NCI-H1417 treated with DMSO at 0.1 percent for 48 hours (cell line): ENCODE measurements at regions not wholly inside any gene's neighbourhood (a gene's known extent, or its start where the extent isn't known, plus 50 kb on each side); places are given as distances from the start of the nearest gene placed in this dataset.
"Not testable (repeated sequence)": the region's sequence is repeated elsewhere in the genome, so short reads cannot be mapped to it uniquely, and the experiment has no call there.

ENCODE experiments used
- DNase-seq: peaks from one replicate; lab custom pipeline; 2025; lab: John Stamatoyannopoulos, UW

- no peak for DNase-seq
Observed at GRCh38 chr10:84632866-84633265, 304.5 kb downstream of the CCSER2 start.

GRCh38 chr10:84634636-84635035 lies 306.2 kb downstream of the CCSER2 start:
- DNase-seq = no peak

GRCh38 chr10:84650628-84651027 lies 322.2 kb downstream of the CCSER2 start:
- not testable (repeated sequence) for DNase-seq

GRCh38 chr10:84654671-84655070 lies 326.3 kb downstream of the CCSER2 start:
- no peak for DNase-seq

- no peak for DNase-seq
Observed at GRCh38 chr10:84659027-84659426, 330.6 kb downstream of the CCSER2 start.

GRCh38 chr10:84659497-84660439 lies 331.4 kb downstream of the CCSER2 start:
- DNase-seq = no peak

- DNase-seq = no peak
Observed at GRCh38 chr10:84660450-84661159, 332.2 kb downstream of the CCSER2 start.

GRCh38 chr10:84665211-84665610 lies 336.8 kb downstream of the CCSER2 start:
- no peak for DNase-seq

GRCh38 chr10:84665883-84666463 lies 337.6 kb downstream of the CCSER2 start:
- no peak for DNase-seq

- no peak for DNase-seq
Observed at GRCh38 chr10:84668186-84668763, 339.9 kb downstream of the CCSER2 start.

GRCh38 chr10:84675060-84675459 lies 346.7 kb downstream of the CCSER2 start:
- no peak for DNase-seq

- no peak for DNase-seq
Observed at GRCh38 chr10:84676536-84676935, 348.1 kb downstream of the CCSER2 start.

- no peak for DNase-seq
Observed at GRCh38 chr10:84681781-84682180, 353.4 kb downstream of the CCSER2 start.

GRCh38 chr10:84683550-84683949 lies 355.2 kb downstream of the CCSER2 start:
- DNase-seq = no peak

- no peak for DNase-seq
Observed at GRCh38 chr10:84683980-84684740, 355.8 kb downstream of the CCSER2 start.

- no peak for DNase-seq
Observed at GRCh38 chr10:84685047-84685660, 356.8 kb downstream of the CCSER2 start.

GRCh38 chr10:84693006-84693405 lies 364.6 kb downstream of the CCSER2 start:
- DNase-seq = no peak

- DNase-seq = no peak
Observed at GRCh38 chr10:84695902-84696301, 367.5 kb downstream of the CCSER2 start.

GRCh38 chr10:84696610-84697009 lies 368.2 kb downstream of the CCSER2 start:
- DNase-seq = no peak

- DNase-seq = no peak
Observed at GRCh38 chr10:84698989-84699388, 370.6 kb downstream of the CCSER2 start.

- DNase-seq = no peak
Observed at GRCh38 chr10:84700668-84701369, 372.4 kb downstream of the CCSER2 start.
